ENCODE measurements at regions not wholly inside any gene's neighbourhood (a gene's known extent, or its start where the extent isn't known, plus 50 kb on each side); places are given as distances from the start of the nearest gene placed in this dataset.

- no peak for DNase-seq
- no peaks in the 10 kb centered on the region for H3K36me3 Mint-ChIP-seq (ENCODE audit: insufficient read depth)
- H3K4me3 Mint-ChIP-seq, result no peak overlapping the region
- no peaks in the 10 kb centered on the region for H3K27me3 Mint-ChIP-seq (ENCODE audit: low read depth)
- H3K9me3 Mint-ChIP-seq, result no peaks in the 10 kb centered on the region
- ATAC-seq, result no peak
- no peaks in the 10 kb centered on the region for H3K4me1 Mint-ChIP-seq (ENCODE audit: low read depth)
These were observed 391.6 kb upstream of the MGAT4C start for GRCh38 chr12:86647800-86648199.

GRCh38 chr12:86634456-86635410 lies 378.5 kb upstream of the MGAT4C start:
- Mint-ChIP-seq H3K9me3 (peaks cover 8% of the 10 kb centered on the region), H3K4me1 (ENCODE audit: low read depth) (no peaks in the 10 kb centered on the region), H3K36me3 (ENCODE audit: insufficient read depth) (no peaks in the 10 kb centered on the region), H3K4me3 (no peak overlapping the region), H3K27me3 (ENCODE audit: low read depth) (no peaks in the 10 kb centered on the region)
- ATAC-seq (no peak), DNase-seq (no peak)

- H3K27me3 Mint-ChIP-seq (ENCODE audit: low read depth), result no peaks in the 10 kb centered on the region
- H3K9me3 Mint-ChIP-seq, result peaks cover 36% of the 10 kb centered on the region
- ATAC-seq (no peak), DNase-seq (no peak)
- no peaks in the 10 kb centered on the region for H3K4me1 Mint-ChIP-seq (ENCODE audit: low read depth)
- no peak overlapping the region for H3K4me3 Mint-ChIP-seq
- H3K36me3 Mint-ChIP-seq (ENCODE audit: insufficient read depth), result no peaks in the 10 kb centered on the region
These were observed 370.8 kb upstream of the MGAT4C start for GRCh38 chr12:86627001-86627400.

GRCh38 chr12:86623267-86623666 lies 367.1 kb upstream of the MGAT4C start:
- ATAC-seq, result no peak
- DNase-seq, result no peak
- Mint-ChIP-seq H3K4me3 (no peak overlapping the region), H3K36me3 (ENCODE audit: insufficient read depth) (no peaks in the 10 kb centered on the region), H3K27me3 (ENCODE audit: low read depth) (no peaks in the 10 kb centered on the region), H3K9me3 (peaks cover 24% of the 10 kb centered on the region), H3K4me1 (ENCODE audit: low read depth) (no peaks in the 10 kb centered on the region)

GRCh38 chr12:86621957-86622356 lies 365.8 kb upstream of the MGAT4C start:
- Mint-ChIP-seq H3K27me3 (ENCODE audit: low read depth) (no peaks in the 10 kb centered on the region), H3K9me3 (peaks cover 23% of the 10 kb centered on the region), H3K4me3 (no peak overlapping the region), H3K36me3 (ENCODE audit: insufficient read depth) (no peaks in the 10 kb centered on the region), H3K4me1 (ENCODE audit: low read depth) (no peaks in the 10 kb centered on the region)
- DNase-seq (no peak), ATAC-seq (no peak)

- Mint-ChIP-seq H3K27me3 (ENCODE audit: low read depth) (no peaks in the 10 kb centered on the region), H3K9me3 (peaks cover 5% of the 10 kb centered on the region), H3K36me3 (ENCODE audit: insufficient read depth) (no peaks in the 10 kb centered on the region), H3K4me3 (no peak overlapping the region), H3K4me1 (ENCODE audit: low read depth) (no peaks in the 10 kb centered on the region)
- DNase-seq (no peak), ATAC-seq (no peak)
These were observed 357.1 kb upstream of the MGAT4C start for GRCh38 chr12:86613311-86613710.

GRCh38 chr12:86608638-86609037 lies 352.4 kb upstream of the MGAT4C start:
- H3K27me3 Mint-ChIP-seq (ENCODE audit: low read depth), result no peaks in the 10 kb centered on the region
- no peak overlapping the region for H3K4me3 Mint-ChIP-seq
- no peaks in the 10 kb centered on the region for H3K36me3 Mint-ChIP-seq (ENCODE audit: insufficient read depth)
- H3K9me3 Mint-ChIP-seq, result peaks cover 5% of the 10 kb centered on the region
- no peaks in the 10 kb centered on the region for H3K4me1 Mint-ChIP-seq (ENCODE audit: low read depth)
- DNase-seq, result no peak
- no peak for ATAC-seq

GRCh38 chr12:86601550-86602308 lies 345.5 kb upstream of the MGAT4C start:
- ATAC-seq, result no peak
- no peak for DNase-seq
- no peaks in the 10 kb centered on the region for H3K36me3 Mint-ChIP-seq (ENCODE audit: insufficient read depth)
- no peaks in the 10 kb centered on the region for H3K27me3 Mint-ChIP-seq (ENCODE audit: low read depth)
- H3K4me3 Mint-ChIP-seq, result no peak overlapping the region
- H3K4me1 Mint-ChIP-seq (ENCODE audit: low read depth), result no peaks in the 10 kb centered on the region
- H3K9me3 Mint-ChIP-seq, result peaks cover 17% of the 10 kb centered on the region

GRCh38 chr12:86600664-86601231 lies 344.6 kb upstream of the MGAT4C start:
- H3K4me1 Mint-ChIP-seq (ENCODE audit: low read depth), result no peaks in the 10 kb centered on the region
- ATAC-seq, result no peak

GRCh38 chr12:86597431-86597830 lies 341.2 kb upstream of the MGAT4C start:
- no peaks in the 10 kb centered on the region for H3K27me3 Mint-ChIP-seq (ENCODE audit: low read depth)
- no peak overlapping the region for H3K4me3 Mint-ChIP-seq
- no peaks in the 10 kb centered on the region for H3K36me3 Mint-ChIP-seq (ENCODE audit: insufficient read depth)
- peaks cover 12% of the 10 kb centered on the region for H3K9me3 Mint-ChIP-seq
- ATAC-seq, result no peak
- DNase-seq, result no peak
- H3K4me1 Mint-ChIP-seq (ENCODE audit: low read depth), result no peaks in the 10 kb centered on the region

More at GRCh38 chr12:86600664-86601231, 344.6 kb upstream of the MGAT4C start:
- Mint-ChIP-seq H3K36me3 (ENCODE audit: insufficient read depth) (no peaks in the 10 kb centered on the region), H3K27me3 (ENCODE audit: low read depth) (no peaks in the 10 kb centered on the region), H3K4me3 (no peak overlapping the region), H3K9me3 (peaks cover 17% of the 10 kb centered on the region)
- no peak for DNase-seq

- no peaks in the 10 kb centered on the region for H3K27me3 Mint-ChIP-seq (ENCODE audit: low read depth)
- H3K9me3 Mint-ChIP-seq, result peaks cover 3% of the 10 kb centered on the region
- no peak for DNase-seq
- H3K4me3 Mint-ChIP-seq, result no peak overlapping the region
- no peaks in the 10 kb centered on the region for H3K36me3 Mint-ChIP-seq (ENCODE audit: insufficient read depth)
- ATAC-seq, result no peak
- no peaks in the 10 kb centered on the region for H3K4me1 Mint-ChIP-seq (ENCODE audit: low read depth)
These were observed 334.1 kb upstream of the MGAT4C start for GRCh38 chr12:86590296-86590695.

- no peaks in the 10 kb centered on the region for H3K27me3 Mint-ChIP-seq (ENCODE audit: low read depth)
- no peak overlapping the region for H3K4me3 Mint-ChIP-seq
- H3K9me3 Mint-ChIP-seq, result peaks cover 10% of the 10 kb centered on the region
- no peaks in the 10 kb centered on the region for H3K4me1 Mint-ChIP-seq (ENCODE audit: low read depth)
- DNase-seq, result no peak
- ATAC-seq, result no peak
- no peaks in the 10 kb centered on the region for H3K36me3 Mint-ChIP-seq (ENCODE audit: insufficient read depth)
These were observed 318.0 kb upstream of the MGAT4C start for GRCh38 chr12:86574143-86574542.

- H3K36me3 Mint-ChIP-seq (ENCODE audit: insufficient read depth), result no peaks in the 10 kb centered on the region
- peaks cover 10% of the 10 kb centered on the region for H3K9me3 Mint-ChIP-seq
- no peaks in the 10 kb centered on the region for H3K4me1 Mint-ChIP-seq (ENCODE audit: low read depth)
- H3K27me3 Mint-ChIP-seq (ENCODE audit: low read depth), result no peaks in the 10 kb centered on the region
- ATAC-seq (no peak), DNase-seq (no peak)
- H3K4me3 Mint-ChIP-seq, result no peak overlapping the region
These were observed 316.3 kb upstream of the MGAT4C start for GRCh38 chr12:86572455-86572854.

- H3K27me3 Mint-ChIP-seq (ENCODE audit: low read depth), result no peaks in the 10 kb centered on the region
- no peak overlapping the region for H3K4me3 Mint-ChIP-seq
- DNase-seq (no peak), ATAC-seq (no peak)
- H3K36me3 Mint-ChIP-seq (ENCODE audit: insufficient read depth), result no peaks in the 10 kb centered on the region
- H3K4me1 Mint-ChIP-seq (ENCODE audit: low read depth), result no peaks in the 10 kb centered on the region
- peaks cover 15% of the 10 kb centered on the region for H3K9me3 Mint-ChIP-seq
These were observed 308.8 kb upstream of the MGAT4C start for GRCh38 chr12:86565038-86565437.
